HepG2 (cell line): ENCODE measurements at regions not wholly inside any gene's neighbourhood (a gene's known extent, or its start where the extent isn't known, plus 50 kb on each side); places are given as distances from the start of the nearest gene placed in this dataset.

Experiments
- CEBPB ChIP-seq: IDR thresholded peaks from 2 replicates; pipeline ENCODE4 v1.6.1; 2011; ENCODE audit warnings: low read depth, low read length, improper control_type of control experiment, borderline replicate concordance
- CTCF ChIP-seq: sonication (generic); formaldehyde crosslinking; IDR thresholded peaks from 2 replicates; pipeline ENCODE4 v1.5.0; 2020; ENCODE audit warnings: mild to moderate bottlenecking, missing genetic modification reagents, moderate library complexity
- DNMT3B ChIP-seq: conservative IDR thresholded peaks from 2 replicates; pipeline ENCODE4 v1.6.1; 2016; ENCODE audit warnings: missing biosample characterization, control low read depth
- MXI1 ChIP-seq: IDR thresholded peaks from 3 replicates; pipeline ENCODE4 v1.6.1; 2012; ENCODE audit warnings: low read depth, low read length, inconsistent platforms, borderline replicate concordance
- PAF1 ChIP-seq: IDR thresholded peaks from 2 replicates; pipeline ENCODE4 v1.6.1; 2016; ENCODE audit warnings: missing genetic modification reagents, missing compliant biosample characterization
- ZNF30 ChIP-seq: sonication (generic); formaldehyde crosslinking; IDR thresholded peaks from 2 replicates; pipeline ENCODE4 v1.5.0; 2020; ENCODE audit warnings: mild to moderate bottlenecking, missing genetic modification reagents

GRCh38 chrX:9278475-9279233, 186.2 kb upstream of the TBL1X start:
- no peak for TF ChIP-seq MXI1
- TF ChIP-seq PAF1 (CRISPR knock-in tag): no peak
- TF ChIP-seq CEBPB: no peak
- TF ChIP-seq CTCF: no peak
- TF ChIP-seq DNMT3B (CRISPR knock-in tag): no peak
- no peak for TF ChIP-seq ZNF30 (CRISPR knock-in tag)
